Suprapubic skin (tissue), 3 donors: ENCODE measurements at regions not wholly inside any gene's neighbourhood (a gene's known extent, or its start where the extent isn't known, plus 50 kb on each side); places are given as distances from the start of the nearest gene placed in this dataset.

Experiments
- POLR2AphosphoS5 ChIP-seq, 3 donors: sonication (generic); formaldehyde crosslinking; IDR thresholded peaks; one replicate each; pipeline ENCODE4 v1.6.1; 2017; ENCODE audit warnings: antibody characterized with exemption in 3 of 3
- TF ChIP-seq, protein P1 (sequence below), 2 donors: fragments of 200-600 bp in 1 of 2; fragments of 450-650 bp in 1 of 2; sonication (generic) in 1 of 2; IDR thresholded peaks; one replicate each; pipeline ENCODE4 v1.5.1; 2016 to 2019; ENCODE audit warnings: antibody characterized with exemption in 2 of 2, mild to moderate bottlenecking in 1 of 2, moderate library complexity in 1 of 2

DNA sequence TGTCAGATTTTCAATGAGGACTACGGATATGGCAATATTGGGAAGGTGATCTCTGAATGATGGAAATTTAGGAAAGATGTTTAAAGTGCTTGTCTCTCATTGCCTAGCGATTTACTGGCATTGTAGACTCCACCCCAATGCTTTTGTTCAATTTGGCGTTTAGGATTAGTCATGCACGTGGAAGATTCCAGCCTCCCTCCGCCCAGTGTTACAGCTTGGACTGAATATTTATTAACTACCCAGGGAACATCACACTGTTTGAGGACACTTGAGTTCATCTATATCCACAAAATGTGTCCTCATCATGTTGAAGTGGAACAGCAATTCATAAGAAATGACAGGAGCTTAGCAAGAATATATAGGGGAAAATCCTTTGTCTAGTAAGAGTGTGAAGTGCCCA is 738.8 kb upstream of the RBFOX1 start:
- no peak for TF ChIP-seq POLR2AphosphoS5 (IDR thresholded peaks at IDR 0.05)
- TF ChIP-seq, protein P1, sequence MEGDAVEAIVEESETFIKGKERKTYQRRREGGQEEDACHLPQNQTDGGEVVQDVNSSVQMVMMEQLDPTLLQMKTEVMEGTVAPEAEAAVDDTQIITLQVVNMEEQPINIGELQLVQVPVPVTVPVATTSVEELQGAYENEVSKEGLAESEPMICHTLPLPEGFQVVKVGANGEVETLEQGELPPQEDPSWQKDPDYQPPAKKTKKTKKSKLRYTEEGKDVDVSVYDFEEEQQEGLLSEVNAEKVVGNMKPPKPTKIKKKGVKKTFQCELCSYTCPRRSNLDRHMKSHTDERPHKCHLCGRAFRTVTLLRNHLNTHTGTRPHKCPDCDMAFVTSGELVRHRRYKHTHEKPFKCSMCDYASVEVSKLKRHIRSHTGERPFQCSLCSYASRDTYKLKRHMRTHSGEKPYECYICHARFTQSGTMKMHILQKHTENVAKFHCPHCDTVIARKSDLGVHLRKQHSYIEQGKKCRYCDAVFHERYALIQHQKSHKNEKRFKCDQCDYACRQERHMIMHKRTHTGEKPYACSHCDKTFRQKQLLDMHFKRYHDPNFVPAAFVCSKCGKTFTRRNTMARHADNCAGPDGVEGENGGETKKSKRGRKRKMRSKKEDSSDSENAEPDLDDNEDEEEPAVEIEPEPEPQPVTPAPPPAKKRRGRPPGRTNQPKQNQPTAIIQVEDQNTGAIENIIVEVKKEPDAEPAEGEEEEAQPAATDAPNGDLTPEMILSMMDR (IDR thresholded peaks at IDR 0.05) = no peak
